ENCODE measurements at regions not wholly inside any gene's neighbourhood (a gene's known extent, or its start where the extent isn't known, plus 50 kb on each side); places are given as distances from the start of the nearest gene placed in this dataset.

GRCh38 chr5:89342106-89342876, 459.3 kb upstream of the MEF2C start:
- H3K4me3 ChIP-seq = no peak overlapping the region
- H3K27ac ChIP-seq = no peak overlapping the region
- intact Hi-C loops (cut with DNase I) = no loop called here
- TF ChIP-seq POLR2A (IDR thresholded peaks at IDR 0.05) = no peak
- no peak for TF ChIP-seq CTCF (IDR thresholded peaks at IDR 0.05)
- no peaks in the 10 kb centered on the region for H3K9me3 ChIP-seq
- H3K4me1 ChIP-seq = no peaks in the 10 kb centered on the region
- ATAC-seq (no peak), DNase-seq (no peak)
- H3K27me3 ChIP-seq = no peaks in the 10 kb centered on the region
- H3K36me3 ChIP-seq (replicated peaks in 1 of 2; ENCODE audit: insufficient read depth in 1 of 2, low read depth in 2 of 2) = no peaks in the 10 kb centered on the region
- 91 to 94% methylated on average over 2 of the region's 2 CpGs for WGBS, 2 donors

DNA sequence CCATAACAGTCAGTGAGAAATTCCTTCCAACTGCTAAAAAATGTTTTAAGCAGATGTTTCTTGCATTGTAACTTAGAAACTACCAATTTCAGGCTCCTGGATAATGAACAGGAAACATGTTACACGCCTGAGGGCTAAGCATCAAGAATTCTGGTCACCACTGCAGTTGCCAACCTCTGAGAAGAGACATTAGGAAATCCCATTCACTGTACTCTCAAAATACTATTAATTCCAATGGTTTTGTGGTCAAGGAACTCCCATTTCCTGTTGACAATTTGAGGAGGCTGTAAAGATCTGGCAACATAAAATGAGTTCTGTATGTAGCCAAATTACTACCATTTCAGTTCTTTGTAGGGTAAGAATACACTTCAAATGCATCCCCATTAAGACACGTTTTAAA, 456.0 kb upstream of the MEF2C start:
- no peak overlapping the region for H3K27ac ChIP-seq
- DNase-seq = no peak
- ATAC-seq = no peak
- H3K4me3 ChIP-seq = no peak overlapping the region
- WGBS, 2 donors = 58 to 64% methylated on average over 2 of the region's 2 CpGs
- no peaks in the 10 kb centered on the region for H3K36me3 ChIP-seq (replicated peaks in 1 of 2; ENCODE audit: insufficient read depth in 1 of 2, low read depth in 2 of 2)
- no peaks in the 10 kb centered on the region for H3K4me1 ChIP-seq
- H3K27me3 ChIP-seq = no peaks in the 10 kb centered on the region
- no peaks in the 10 kb centered on the region for H3K9me3 ChIP-seq
- intact Hi-C loops (cut with DNase I) = no loop called here
- TF ChIP-seq CTCF (IDR thresholded peaks at IDR 0.05) = no peak
- TF ChIP-seq POLR2A (IDR thresholded peaks at IDR 0.05) = no peak

- TF ChIP-seq CTCF (IDR thresholded peaks at IDR 0.05) (no peak), POLR2A (IDR thresholded peaks at IDR 0.05) (no peak)
- intact Hi-C loops (cut with DNase I) = no loop called here
- Histone ChIP-seq H3K27me3 (no peaks in the 10 kb centered on the region), H3K4me1 (no peaks in the 10 kb centered on the region), H3K36me3 (replicated peaks in 1 of 2; ENCODE audit: insufficient read depth in 1 of 2, low read depth in 2 of 2) (no peaks in the 10 kb centered on the region), H3K4me3 (no peak overlapping the region), H3K27ac (no peak overlapping the region), H3K9me3 (no peaks in the 10 kb centered on the region)
- ATAC-seq = no peak
- no peak for DNase-seq
- 91 to 98% methylated on average over 2 of the region's 2 CpGs for WGBS, 2 donors
Observed at GRCh38 chr5:89336111-89336510, 453.1 kb upstream of the MEF2C start.

GRCh38 chr5:89330140-89330539, 447.2 kb upstream of the MEF2C start:
- no peak for ATAC-seq
- Histone ChIP-seq H3K9me3 (no peaks in the 10 kb centered on the region), H3K4me3 (no peak overlapping the region), H3K4me1 (no peaks in the 10 kb centered on the region), H3K27ac (no peak overlapping the region), H3K27me3 (no peaks in the 10 kb centered on the region), H3K36me3 (replicated peaks in 1 of 2; ENCODE audit: insufficient read depth in 1 of 2, low read depth in 2 of 2) (no peaks in the 10 kb centered on the region)
- DNase-seq = no peak
- intact Hi-C loops (cut with DNase I) = no loop called here
- TF ChIP-seq CTCF (IDR thresholded peaks at IDR 0.05) (no peak), POLR2A (IDR thresholded peaks at IDR 0.05) (no peak)

GRCh38 chr5:89327608-89328007, 444.6 kb upstream of the MEF2C start:
- Histone ChIP-seq H3K27me3 (no peaks in the 10 kb centered on the region), H3K9me3 (no peaks in the 10 kb centered on the region), H3K4me1 (no peaks in the 10 kb centered on the region), H3K36me3 (replicated peaks in 1 of 2; ENCODE audit: insufficient read depth in 1 of 2, low read depth in 2 of 2) (no peaks in the 10 kb centered on the region), H3K27ac (no peak overlapping the region), H3K4me3 (no peak overlapping the region)
- TF ChIP-seq CTCF (IDR thresholded peaks at IDR 0.05) (no peak), POLR2A (IDR thresholded peaks at IDR 0.05) (no peak)
- ATAC-seq (no peak), DNase-seq (no peak)
- 75 to 78% methylated on average over 3 of the region's 3 CpGs for WGBS, 2 donors
- intact Hi-C loops (cut with DNase I) = no loop called here
